H9 (cell line): ENCODE measurements at regions not wholly inside any gene's neighbourhood (a gene's known extent, or its start where the extent isn't known, plus 50 kb on each side); places are given as distances from the start of the nearest gene placed in this dataset.

Experiments used
- DNase-seq: peaks from one replicate; pipeline ENCODE4 v3.0.0-alpha.2; 2017
- H2AFZ ChIP-seq: one replicate; pipeline ENCODE4 v1.6.1; 2013; ENCODE audit warnings: mild to moderate bottlenecking, low read length, control low read depth, moderate library complexity
- H2AK5ac ChIP-seq: 2 replicates; pipeline ENCODE4 v1.6.1; 2013; ENCODE audit warnings: low read length, control low read depth, mixed read lengths; ENCODE audit not compliant: insufficient read length
- H2BK120ac ChIP-seq: one replicate; pipeline ENCODE4 v1.6.1; 2013; ENCODE audit warnings: low read depth, mild to moderate bottlenecking, low read length, control low read depth, inconsistent platforms; ENCODE audit not compliant: poor library complexity, severe bottlenecking
- H2BK12ac ChIP-seq: 2 replicates; pipeline ENCODE4 v1.6.1; 2013; ENCODE audit warnings: low read length, control low read depth, mixed read lengths, low read depth; ENCODE audit not compliant: insufficient read length
- H2BK15ac ChIP-seq: 2 replicates; pipeline ENCODE4 v1.6.1; 2013; ENCODE audit warnings: low read depth, low read length, control low read depth
- H2BK20ac ChIP-seq: one replicate; pipeline ENCODE4 v1.6.1; 2013; ENCODE audit warnings: low read depth, mild to moderate bottlenecking, low read length, control low read depth, inconsistent platforms; ENCODE audit not compliant: poor library complexity, severe bottlenecking
- H2BK5ac ChIP-seq: 2 replicates; pipeline ENCODE4 v1.6.1; 2013; ENCODE audit warnings: low read length, control low read depth, mixed read lengths; ENCODE audit not compliant: insufficient read length
- H3K14ac ChIP-seq: 2 replicates; pipeline ENCODE4 v1.6.1; 2013; ENCODE audit warnings: low read length, control low read depth; ENCODE audit not compliant: insufficient read depth
- H3K18ac ChIP-seq: 2 replicates; pipeline ENCODE4 v1.6.1; 2013; ENCODE audit warnings: low read depth, mild to moderate bottlenecking, mixed read lengths, low read length, control low read depth; ENCODE audit not compliant: insufficient read length
- H3K23ac ChIP-seq: 2 replicates; pipeline ENCODE4 v1.6.1; 2013; ENCODE audit warnings: low read length, control low read depth, mixed read lengths, low read depth; ENCODE audit not compliant: insufficient read length
- H3K23me2 ChIP-seq: 2 replicates; pipeline ENCODE4 v1.6.1; 2013; ENCODE audit warnings: low read depth, mild to moderate bottlenecking, mixed read lengths, low read length, control low read depth; ENCODE audit not compliant: insufficient read length, poor library complexity, severe bottlenecking
- H3K27ac ChIP-seq: 2 replicates; pipeline ENCODE4 v1.5.1; 2013; ENCODE audit warnings: low read length, control low read depth, mixed read lengths, low read depth; ENCODE audit not compliant: insufficient read length
- H3K27me3 ChIP-seq: 2 replicates; pipeline ENCODE4 v1.6.1; 2013; ENCODE audit warnings: low read length, control low read depth, inconsistent platforms; ENCODE audit not compliant: insufficient read depth
- H3K4ac ChIP-seq: 2 replicates; pipeline ENCODE4 v1.6.1; 2013; ENCODE audit warnings: low read depth, mild to moderate bottlenecking, control low read depth, inconsistent platforms, low read length, moderate library complexity
- H3K4me1 ChIP-seq: 2 replicates; pipeline ENCODE4 v1.6.1; 2013; ENCODE audit warnings: low read length, control low read depth, inconsistent platforms; ENCODE audit not compliant: insufficient read depth
- H3K4me2 ChIP-seq: 2 replicates; pipeline ENCODE4 v1.6.1; 2013; ENCODE audit warnings: low read length, control low read depth, mixed read lengths; ENCODE audit not compliant: insufficient read length, insufficient read depth
- H3K56ac ChIP-seq: 2 replicates; pipeline ENCODE4 v1.6.1; 2013; ENCODE audit warnings: low read depth, mild to moderate bottlenecking, mixed read lengths, low read length, control low read depth; ENCODE audit not compliant: insufficient read length
- H3K79me1 ChIP-seq: 2 replicates; pipeline ENCODE4 v1.6.1; 2013; ENCODE audit warnings: low read depth, mild to moderate bottlenecking, moderate library complexity, low read length, control low read depth, inconsistent platforms; ENCODE audit not compliant: insufficient read depth, poor library complexity, severe bottlenecking
- H3K79me2 ChIP-seq: 2 replicates; pipeline ENCODE4 v1.6.1; 2013; ENCODE audit warnings: low read length, control low read depth, inconsistent platforms; ENCODE audit not compliant: insufficient read depth
- H3K9ac ChIP-seq: 2 replicates; pipeline ENCODE4 v1.6.1; 2013; ENCODE audit warnings: low read length, control low read depth, mixed read lengths; ENCODE audit not compliant: insufficient read length; ENCODE audit errors: extremely low read depth
- H3K9me3 ChIP-seq: one replicate; pipeline ENCODE4 v1.6.1; 2013; ENCODE audit warnings: low read depth, low read length, inconsistent platforms; ENCODE audit not compliant: control insufficient read depth
- H3T11ph ChIP-seq: one replicate; pipeline ENCODE4 v1.6.1; 2013; ENCODE audit warnings: mild to moderate bottlenecking, low read length, control low read depth, inconsistent platforms
- H4K20me1 ChIP-seq: one replicate; pipeline ENCODE4 v1.6.1; 2013; ENCODE audit not compliant: control insufficient read depth, insufficient read length, insufficient read depth
- H4K5ac ChIP-seq: 2 replicates; pipeline ENCODE4 v1.6.1; 2013; ENCODE audit warnings: low read depth, mild to moderate bottlenecking, mixed read lengths, low read length, control low read depth; ENCODE audit not compliant: insufficient read length
- H4K8ac ChIP-seq: replicated peaks from 2 replicates; pipeline ENCODE4 v1.6.1; 2013; ENCODE audit warnings: low read length, control low read depth, mixed read lengths, low read depth; ENCODE audit not compliant: insufficient read length
- H4K91ac ChIP-seq: 2 replicates; pipeline ENCODE4 v1.6.1; 2013; ENCODE audit warnings: low read depth, mild to moderate bottlenecking, moderate library complexity, mixed read lengths, low read length, control low read depth; ENCODE audit not compliant: insufficient read length
- H3K27ac Mint-ChIP-seq, 3 experiments: 2 replicates in 2 of 3; 3 replicates in 1 of 3; pipeline ENCODE4 v1.8.0; 2020 to 2021; ENCODE audit warnings: mixed read lengths in 3 of 3, mild to moderate bottlenecking in 1 of 3, moderate library complexity in 1 of 3
- H3K27me3 Mint-ChIP-seq: 2 replicates; pipeline ENCODE4 v1.8.0; 2021; ENCODE audit warnings: low read depth, mild to moderate bottlenecking, moderate library complexity, mixed read lengths
- H3K36me3 Mint-ChIP-seq, 3 experiments: 2 replicates in 2 of 3; 3 replicates in 1 of 3; pipeline ENCODE4 v1.8.0; 2020 to 2021; ENCODE audit warnings: low read depth in 3 of 3, mixed read lengths in 3 of 3; ENCODE audit not compliant: insufficient read depth in 1 of 3
- H3K4me1 Mint-ChIP-seq, 2 experiments: 2 replicates each; pipeline ENCODE4 v1.8.0; 2020; ENCODE audit warnings: mixed read lengths in 2 of 2
- H3K4me3 Mint-ChIP-seq, 2 experiments: 2 replicates in 1 of 2; 3 replicates in 1 of 2; pipeline ENCODE4 v1.8.0; 2020 to 2021; ENCODE audit warnings: mild to moderate bottlenecking in 2 of 2, mixed read lengths in 2 of 2, moderate library complexity in 1 of 2
- H3K9me3 Mint-ChIP-seq, 2 experiments: 2 replicates in 1 of 2; 3 replicates in 1 of 2; pipeline ENCODE4 v1.8.0; 2020; ENCODE audit warnings: mild to moderate bottlenecking in 2 of 2, mixed read lengths in 2 of 2, moderate library complexity in 1 of 2
- CTCF ChIP-seq: fragments of 200-600 bp; sonication (generic); conservative IDR thresholded peaks from 3 replicates; pipeline ENCODE4 v1.8.0; 2021; ENCODE audit warnings: antibody characterized with exemption, mild to moderate bottlenecking
- WGBS: extraction: QIAGEN DNeasy Blood & Tissue Kit; methylation state at CpG from one replicate; pipeline ENCODE4 v1.1.7; 2013; ENCODE audit warnings: missing lambda C conversion rate, low lambda C conversion rate, mixed read lengths; ENCODE audit not compliant: insufficient read length; ENCODE audit errors: extremely low coverage; 5-methylcytosine and 5-hydroxymethylcytosine counted together

GRCh38 chr21:27476696-27477095, 509.8 kb upstream of the ADAMTS5 start:
- Histone ChIP-seq H4K20me1 (no peaks in the 10 kb centered on the region), H3K23ac (no peak overlapping the region), H3K56ac (no peak overlapping the region), H4K5ac (no peak overlapping the region), H2BK20ac (no peak overlapping the region), H3K9me3 (no peaks in the 10 kb centered on the region), H4K8ac (no peak overlapping the region), H3K14ac (no peak overlapping the region), H3T11ph (no peak overlapping the region), H3K4me1 (no peaks in the 10 kb centered on the region; the same call in 1 of the 2 replicates), H3K9ac (no peak overlapping the region), H2BK15ac (no peak overlapping the region), H3K4ac (no peak overlapping the region), H2AFZ (no peak overlapping the region), H2BK12ac (no peak overlapping the region), H2AK5ac (no peak overlapping the region), H3K23me2 (no peaks in the 10 kb centered on the region), H3K27ac (no peak overlapping the region), H3K79me1 (no peaks in the 10 kb centered on the region), H2BK120ac (no peak overlapping the region), H3K4me2 (no peak overlapping the region), H3K79me2 (no peaks in the 10 kb centered on the region), H4K91ac (no peak overlapping the region), H3K27me3 (no peaks in the 10 kb centered on the region), H2BK5ac (no peak overlapping the region), H3K18ac (no peak overlapping the region)
- no peak; the same call in 2 of the 3 replicates for TF ChIP-seq CTCF
- no CpG with 5 or more reads among the region's 1 CpG for WGBS
- Mint-ChIP-seq H3K4me3 (no peak overlapping the region), H3K36me3 (no peaks in the 10 kb centered on the region; a peak in 1 of 7 replicates), H3K27ac (no peak overlapping the region), H3K9me3 (peaks cover 2 to 6% of the 10 kb centered on the region in 2 experiments; a peak in 3 of 5 replicates), H3K4me1 (peaks cover 0 to 10% of the 10 kb centered on the region in 2 experiments; a peak in 2 of 4 replicates), H3K27me3 (no peaks in the 10 kb centered on the region)
- DNase-seq: no peak
